NCI-H146 treated with DMSO at 0.1 percent for 48 hours (cell line): ENCODE measurements at regions not wholly inside any gene's neighbourhood (a gene's known extent, or its start where the extent isn't known, plus 50 kb on each side); places are given as distances from the start of the nearest gene placed in this dataset.

Experiments used
- DNase-seq: peaks from one replicate; lab custom pipeline; 2025; ENCODE audit not compliant: unreplicated experiment; lab: John Stamatoyannopoulos, UW

GRCh38 chr16:72657791-72658190 is 390.1 kb downstream of the ZFHX3 start:
- no peak for DNase-seq

GRCh38 chr16:72657164-72657563 is 390.8 kb downstream of the ZFHX3 start:
- DNase-seq: no peak

GRCh38 chr16:72654535-72654934 is 393.4 kb downstream of the ZFHX3 start:
- no peak for DNase-seq

- no peak for DNase-seq
Measured at GRCh38 chr16:72649254-72649944, 398.5 kb downstream of the ZFHX3 start.

GRCh38 chr16:72646615-72647014 is 401.3 kb downstream of the ZFHX3 start:
- DNase-seq: no peak

GRCh38 chr16:72645538-72645937 is 402.4 kb downstream of the ZFHX3 start:
- no peak for DNase-seq

- no peak for DNase-seq
Measured at GRCh38 chr16:72644911-72645310, 403.0 kb downstream of the ZFHX3 start.

GRCh38 chr16:72639494-72639893 is 408.4 kb downstream of the ZFHX3 start:
- no peak for DNase-seq

- no peak for DNase-seq
Measured at GRCh38 chr16:72637306-72637705, 410.6 kb downstream of the ZFHX3 start.

- DNase-seq: no peak
Measured at GRCh38 chr16:72635694-72636093, 412.2 kb downstream of the ZFHX3 start.

- no peak for DNase-seq
Measured at GRCh38 chr16:72635104-72635503, 412.8 kb downstream of the ZFHX3 start.

GRCh38 chr16:72627182-72627896 is 420.6 kb downstream of the ZFHX3 start:
- DNase-seq: peak; percentile 21

GRCh38 chr16:72626623-72627022 is 421.3 kb downstream of the ZFHX3 start:
- no peak for DNase-seq

- no peak for DNase-seq
Measured at GRCh38 chr16:72621651-72622050, 426.3 kb downstream of the ZFHX3 start.

GRCh38 chr16:72620853-72621252 is 427.1 kb downstream of the ZFHX3 start:
- DNase-seq: no peak

GRCh38 chr16:72620348-72620747 is 427.6 kb downstream of the ZFHX3 start:
- DNase-seq: peak; percentile 9

GRCh38 chr16:72615856-72616255 is 432.1 kb downstream of the ZFHX3 start:
- DNase-seq: no peak

GRCh38 chr16:72612718-72613117 is 435.2 kb downstream of the ZFHX3 start:
- no peak for DNase-seq

GRCh38 chr16:72612256-72612655 is 435.7 kb downstream of the ZFHX3 start:
- DNase-seq: no peak

GRCh38 chr16:72609933-72610332 is 438.0 kb upstream of the PMFBP1 start:
- no peak for DNase-seq

- DNase-seq: no peak
Measured at GRCh38 chr16:72609066-72609465, 437.1 kb upstream of the PMFBP1 start.

- DNase-seq: no peak
Measured at GRCh38 chr16:72604375-72604774, 432.4 kb upstream of the PMFBP1 start.

GRCh38 chr16:72602499-72602898 is 430.5 kb upstream of the PMFBP1 start:
- no peak for DNase-seq
